ENCODE measurements at regions not wholly inside any gene's neighbourhood (a gene's known extent, or its start where the extent isn't known, plus 50 kb on each side); places are given as distances from the start of the nearest gene placed in this dataset.

DNA sequence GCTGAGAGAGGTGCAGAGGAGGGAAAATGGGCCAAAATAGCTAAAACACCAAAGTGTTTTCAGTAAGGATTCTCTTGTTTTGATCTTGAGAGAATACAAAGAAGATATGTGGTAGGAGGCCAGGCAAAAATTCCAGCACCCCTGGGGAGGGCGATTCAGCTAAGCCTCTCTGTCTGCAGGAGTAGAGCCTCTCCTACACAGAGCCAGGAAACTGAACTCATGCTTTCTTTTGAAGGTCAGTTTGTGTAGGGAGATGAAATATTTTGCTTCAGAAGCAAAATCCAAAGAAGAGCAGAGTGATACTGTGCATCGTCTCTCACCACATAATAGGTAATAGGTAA is 565.0 kb downstream of the FGF9 start:
- no peak for TF ChIP-seq SIN3A (IDR thresholded peaks at IDR 0.05; ENCODE audit: borderline replicate concordance, insufficient read depth, low read depth, low read length)
- TF ChIP-seq POLR2AphosphoS5 (IDR thresholded peaks at IDR 0.05; ENCODE audit: low read depth, low read length), result no peak
- TF ChIP-seq, protein P1, sequence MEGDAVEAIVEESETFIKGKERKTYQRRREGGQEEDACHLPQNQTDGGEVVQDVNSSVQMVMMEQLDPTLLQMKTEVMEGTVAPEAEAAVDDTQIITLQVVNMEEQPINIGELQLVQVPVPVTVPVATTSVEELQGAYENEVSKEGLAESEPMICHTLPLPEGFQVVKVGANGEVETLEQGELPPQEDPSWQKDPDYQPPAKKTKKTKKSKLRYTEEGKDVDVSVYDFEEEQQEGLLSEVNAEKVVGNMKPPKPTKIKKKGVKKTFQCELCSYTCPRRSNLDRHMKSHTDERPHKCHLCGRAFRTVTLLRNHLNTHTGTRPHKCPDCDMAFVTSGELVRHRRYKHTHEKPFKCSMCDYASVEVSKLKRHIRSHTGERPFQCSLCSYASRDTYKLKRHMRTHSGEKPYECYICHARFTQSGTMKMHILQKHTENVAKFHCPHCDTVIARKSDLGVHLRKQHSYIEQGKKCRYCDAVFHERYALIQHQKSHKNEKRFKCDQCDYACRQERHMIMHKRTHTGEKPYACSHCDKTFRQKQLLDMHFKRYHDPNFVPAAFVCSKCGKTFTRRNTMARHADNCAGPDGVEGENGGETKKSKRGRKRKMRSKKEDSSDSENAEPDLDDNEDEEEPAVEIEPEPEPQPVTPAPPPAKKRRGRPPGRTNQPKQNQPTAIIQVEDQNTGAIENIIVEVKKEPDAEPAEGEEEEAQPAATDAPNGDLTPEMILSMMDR (IDR thresholded peaks at IDR 0.05), result no peak
- TF ChIP-seq, protein P2, sequence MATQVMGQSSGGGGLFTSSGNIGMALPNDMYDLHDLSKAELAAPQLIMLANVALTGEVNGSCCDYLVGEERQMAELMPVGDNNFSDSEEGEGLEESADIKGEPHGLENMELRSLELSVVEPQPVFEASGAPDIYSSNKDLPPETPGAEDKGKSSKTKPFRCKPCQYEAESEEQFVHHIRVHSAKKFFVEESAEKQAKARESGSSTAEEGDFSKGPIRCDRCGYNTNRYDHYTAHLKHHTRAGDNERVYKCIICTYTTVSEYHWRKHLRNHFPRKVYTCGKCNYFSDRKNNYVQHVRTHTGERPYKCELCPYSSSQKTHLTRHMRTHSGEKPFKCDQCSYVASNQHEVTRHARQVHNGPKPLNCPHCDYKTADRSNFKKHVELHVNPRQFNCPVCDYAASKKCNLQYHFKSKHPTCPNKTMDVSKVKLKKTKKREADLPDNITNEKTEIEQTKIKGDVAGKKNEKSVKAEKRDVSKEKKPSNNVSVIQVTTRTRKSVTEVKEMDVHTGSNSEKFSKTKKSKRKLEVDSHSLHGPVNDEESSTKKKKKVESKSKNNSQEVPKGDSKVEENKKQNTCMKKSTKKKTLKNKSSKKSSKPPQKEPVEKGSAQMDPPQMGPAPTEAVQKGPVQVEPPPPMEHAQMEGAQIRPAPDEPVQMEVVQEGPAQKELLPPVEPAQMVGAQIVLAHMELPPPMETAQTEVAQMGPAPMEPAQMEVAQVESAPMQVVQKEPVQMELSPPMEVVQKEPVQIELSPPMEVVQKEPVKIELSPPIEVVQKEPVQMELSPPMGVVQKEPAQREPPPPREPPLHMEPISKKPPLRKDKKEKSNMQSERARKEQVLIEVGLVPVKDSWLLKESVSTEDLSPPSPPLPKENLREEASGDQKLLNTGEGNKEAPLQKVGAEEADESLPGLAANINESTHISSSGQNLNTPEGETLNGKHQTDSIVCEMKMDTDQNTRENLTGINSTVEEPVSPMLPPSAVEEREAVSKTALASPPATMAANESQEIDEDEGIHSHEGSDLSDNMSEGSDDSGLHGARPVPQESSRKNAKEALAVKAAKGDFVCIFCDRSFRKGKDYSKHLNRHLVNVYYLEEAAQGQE (IDR thresholded peaks at IDR 0.05; ENCODE audit: insufficient read depth in 1 of 2, low read depth in 2 of 2, low read length in 1 of 2), result no peak
- no peak for TF ChIP-seq TCF7L2 (IDR thresholded peaks at IDR 0.05; ENCODE audit: low read depth, low read length)
